ENCODE measurements at regions not wholly inside any gene's neighbourhood (a gene's known extent, or its start where the extent isn't known, plus 50 kb on each side); places are given as distances from the start of the nearest gene placed in this dataset.
"Not testable (repeated sequence)": the region's sequence is repeated elsewhere in the genome, so short reads cannot be mapped to it uniquely, and the experiment has no call there.

GRCh38 chr6:131336596-131336995, 201.3 kb downstream of the AKAP7 start:
- DNase-seq: no peak

DNA sequence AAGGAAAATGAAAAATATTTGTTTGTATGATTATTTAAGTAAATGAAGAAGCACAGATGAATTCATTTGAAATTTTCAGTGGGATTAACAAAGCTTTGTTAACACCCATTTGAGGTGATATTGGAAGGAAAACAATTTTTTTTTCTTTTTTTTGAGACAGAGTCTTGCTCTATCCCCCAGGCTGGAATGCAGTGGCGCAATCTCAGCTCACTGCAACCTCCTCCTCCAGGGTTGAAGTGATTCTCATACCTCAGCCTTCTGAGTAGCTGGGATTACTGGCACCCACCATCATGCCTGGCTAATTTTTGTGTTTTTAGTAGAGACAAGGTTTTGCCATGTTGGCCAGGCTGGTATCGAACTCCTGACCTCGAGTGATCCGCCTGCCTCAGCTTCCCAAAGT, 211.6 kb downstream of the AKAP7 start:
- not testable (repeated sequence) for DNase-seq

GRCh38 chr6:131348572-131348971, 213.3 kb downstream of the AKAP7 start:
- no peak for DNase-seq

DNA sequence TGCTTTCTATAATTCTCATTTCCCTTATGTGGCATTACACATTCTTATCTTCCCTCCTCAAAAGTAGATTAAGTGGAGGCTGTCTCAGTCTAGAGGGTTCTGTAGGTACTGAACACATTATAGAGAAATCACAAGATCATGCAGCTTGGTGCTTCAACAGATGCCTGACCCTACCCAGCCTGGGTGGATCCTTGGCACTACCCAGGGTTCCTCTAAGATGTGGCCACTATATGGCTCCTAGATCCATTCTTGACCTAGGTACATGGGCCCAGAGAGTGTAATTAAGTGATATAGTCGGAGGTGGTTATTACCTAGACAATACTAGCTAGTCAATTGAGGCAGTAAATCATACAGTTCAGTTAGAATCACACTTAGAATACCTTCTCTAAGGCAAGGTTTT, 213.9 kb downstream of the AKAP7 start:
- no peak for DNase-seq

DNA sequence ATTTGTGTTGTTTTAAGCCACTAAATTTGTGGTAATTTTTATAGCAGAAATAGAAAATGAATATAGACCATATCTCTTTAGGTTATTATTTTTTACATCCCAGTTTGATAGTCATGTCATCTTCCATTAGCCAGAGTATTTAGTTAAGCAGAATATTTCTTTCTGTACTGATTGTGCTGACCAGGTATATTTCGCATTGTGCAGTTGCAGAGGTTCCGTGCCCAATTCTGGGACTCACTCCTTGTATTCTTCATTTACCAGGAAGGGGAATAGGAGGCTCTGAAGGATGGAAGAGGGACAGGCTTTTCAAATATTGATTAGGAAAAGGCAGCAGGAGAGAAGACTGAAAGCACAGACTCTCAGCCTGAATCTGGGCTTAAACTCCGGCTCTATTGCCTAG, 217.8 kb downstream of the AKAP7 start:
- DNase-seq: no peak

DNA sequence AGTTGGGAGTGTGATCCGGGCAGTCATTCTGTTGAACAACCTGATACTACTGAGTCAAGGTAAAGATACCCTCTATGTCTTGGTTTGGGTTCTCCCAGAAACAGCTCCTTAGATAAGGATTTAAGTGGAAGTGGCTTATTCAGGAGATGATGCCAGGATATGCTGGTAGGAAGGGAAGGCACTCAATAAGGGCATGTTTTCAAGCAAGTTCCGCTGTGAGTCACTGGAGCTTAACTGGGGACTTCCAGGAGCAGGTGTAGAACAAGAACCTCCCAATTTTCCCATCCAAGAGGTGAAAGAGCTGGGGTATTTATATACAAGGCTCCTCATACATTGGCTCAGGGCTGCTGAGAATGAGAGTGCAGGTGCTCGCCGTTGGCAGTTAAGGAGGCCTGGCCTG, 218.6 kb downstream of the AKAP7 start:
- DNase-seq: no peak

DNA sequence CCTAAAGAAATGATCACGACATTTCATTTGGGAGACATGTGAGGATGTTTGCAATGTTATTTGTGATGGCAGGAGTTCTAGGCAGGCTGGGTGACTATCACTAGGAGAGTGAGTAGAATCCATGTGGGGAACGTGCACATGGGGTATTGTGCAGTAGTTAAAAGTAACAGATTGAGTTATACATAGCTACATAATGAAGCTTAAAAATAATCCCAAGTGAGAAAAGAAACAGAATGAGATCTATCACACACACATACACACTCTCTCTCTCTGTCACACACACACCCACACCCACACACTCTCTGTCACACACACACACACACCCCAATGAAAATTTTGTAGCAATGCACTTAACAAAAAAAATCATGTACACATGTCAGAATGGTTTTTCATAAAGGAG, 218.7 kb upstream of the ARG1 start:
- no peak for DNase-seq

DNA sequence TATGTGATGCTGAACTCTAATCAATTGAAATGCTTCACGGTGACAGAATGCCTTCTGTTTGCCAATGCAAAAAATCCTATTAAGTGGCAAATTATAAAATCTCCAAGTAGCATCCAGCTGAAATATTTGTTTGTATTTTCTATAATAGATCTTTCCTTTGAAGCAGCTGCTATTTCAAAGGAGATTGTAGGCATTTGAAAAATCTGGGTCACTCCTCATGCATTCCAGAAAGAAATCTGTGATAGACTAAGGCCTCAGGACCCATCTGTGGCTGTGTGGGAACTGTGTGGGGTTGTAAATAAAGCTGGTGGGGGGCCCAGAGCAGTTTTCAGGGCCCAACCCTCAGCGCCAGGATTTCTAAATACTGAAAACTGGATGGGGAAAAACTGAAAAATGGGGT, 216.9 kb upstream of the ARG1 start:
- DNase-seq: no peak

- DNase-seq: no peak
Measured at GRCh38 chr6:131357501-131357900, 215.5 kb upstream of the ARG1 start.

DNA sequence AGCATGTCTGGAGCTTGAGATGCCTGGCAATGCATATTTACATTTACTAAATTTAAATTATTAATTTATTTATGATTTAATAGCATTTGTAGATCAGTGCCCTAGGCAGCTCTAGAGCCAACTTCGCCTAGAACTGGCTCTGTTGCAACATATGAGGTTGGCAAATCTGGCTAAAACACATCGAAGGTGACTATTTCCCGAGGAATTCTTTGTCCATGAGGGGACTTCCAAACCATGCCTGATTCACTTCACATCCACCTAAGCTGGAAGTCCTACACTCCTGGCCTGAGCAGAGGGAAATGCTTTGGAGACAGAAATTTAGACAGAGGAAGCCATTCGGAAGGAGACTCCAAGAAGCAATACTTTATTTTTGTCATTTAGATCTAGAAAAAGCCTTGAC, 211.0 kb upstream of the ARG1 start:
- DNase-seq: no peak

DNA sequence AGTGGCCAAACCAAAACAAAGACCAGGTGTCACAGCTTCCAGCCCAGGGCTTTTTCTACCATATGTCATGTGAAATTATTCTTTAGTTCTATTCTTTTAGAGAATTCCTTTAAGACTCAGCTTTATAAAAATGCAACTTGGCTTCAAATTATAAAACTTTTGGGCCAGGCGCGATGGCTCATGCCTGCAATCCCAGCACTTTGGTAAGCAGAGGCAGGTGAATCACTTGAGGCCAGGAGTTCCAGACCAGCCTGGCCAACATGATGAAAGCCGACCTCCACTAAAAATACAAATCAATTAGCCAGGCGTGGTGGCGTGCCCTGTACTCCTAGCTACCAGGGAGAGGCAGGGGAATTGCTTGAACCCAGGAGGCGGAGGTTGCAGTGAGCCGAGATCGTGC, 210.3 kb upstream of the ARG1 start:
- DNase-seq: no peak

GRCh38 chr6:131363947-131364834, 208.8 kb upstream of the ARG1 start:
- no peak for DNase-seq

DNA sequence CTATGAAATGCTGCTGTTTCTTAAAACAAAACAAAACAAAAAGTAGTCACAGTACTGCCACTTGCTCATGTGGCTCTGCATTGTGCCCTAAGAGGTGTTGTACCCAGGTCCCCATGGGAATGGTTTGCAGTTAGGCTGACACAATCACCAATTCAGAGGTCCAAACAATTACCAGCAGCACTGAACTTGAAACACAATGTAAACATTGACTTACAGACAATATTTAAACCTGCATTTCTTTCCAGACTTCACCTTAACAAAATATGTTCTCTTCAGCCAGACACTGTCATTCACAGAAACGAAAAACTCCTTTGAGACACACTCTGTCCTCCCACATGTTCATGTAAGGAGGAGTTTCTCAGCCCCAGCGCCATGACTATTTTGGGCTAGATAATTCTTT, 206.8 kb upstream of the ARG1 start:
- DNase-seq: no peak

DNA sequence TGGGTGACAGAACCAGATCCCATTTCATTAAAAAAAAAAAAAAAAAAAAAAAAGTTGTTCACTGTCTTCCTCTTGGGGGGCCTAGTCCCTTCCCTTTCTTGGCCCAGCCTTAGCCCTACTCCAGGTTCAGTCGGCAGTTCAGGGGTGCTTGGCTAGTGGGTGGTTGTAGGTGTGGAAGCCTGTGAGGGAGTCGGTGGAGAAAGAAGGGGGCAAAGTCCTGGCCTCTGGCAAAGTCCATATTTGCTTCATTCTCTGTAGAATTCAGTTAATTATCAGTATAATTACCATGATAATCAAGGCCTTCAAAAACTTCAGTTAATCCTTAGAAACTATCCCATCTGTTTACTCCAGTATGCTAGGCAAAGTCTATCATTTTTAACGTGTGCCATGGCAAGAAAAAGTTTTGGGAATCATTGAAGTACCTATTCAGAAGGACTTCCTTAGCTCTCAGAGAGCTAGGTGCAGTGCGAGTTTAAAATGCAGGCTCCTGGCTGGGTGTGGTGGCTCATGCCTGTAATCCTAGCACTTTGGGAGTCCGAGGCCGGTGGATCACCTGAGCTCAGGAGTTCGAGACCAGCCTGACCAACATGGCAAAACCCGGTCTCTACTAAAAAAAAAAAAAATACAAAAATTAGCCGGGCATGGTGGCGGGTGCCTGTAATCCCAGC, 205.7 kb upstream of the ARG1 start:
- DNase-seq: no peak

GRCh38 chr6:131368198-131368911, 204.7 kb upstream of the ARG1 start:
- peak; percentile 56 to 68 for DNase-seq

DNA sequence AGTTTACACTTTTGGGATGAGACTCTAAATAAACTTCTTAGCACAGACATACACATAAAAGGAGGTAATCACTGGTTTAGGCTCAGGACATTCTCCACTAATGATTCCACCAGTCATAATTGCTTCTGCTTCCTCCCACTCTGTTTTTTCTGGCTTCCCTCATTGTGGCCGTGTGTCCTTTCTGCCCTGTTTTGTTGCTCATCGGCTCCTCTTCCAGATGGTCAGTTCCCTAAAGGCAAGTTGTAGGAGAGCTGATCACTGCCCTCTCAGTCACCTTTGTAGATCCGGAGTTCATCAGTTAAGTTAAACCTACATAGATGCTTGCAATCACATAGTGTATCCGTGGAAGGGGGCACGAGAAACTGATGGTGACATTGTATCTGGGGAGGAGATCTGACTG, 200.5 kb upstream of the ARG1 start:
- no peak for DNase-seq

DNA sequence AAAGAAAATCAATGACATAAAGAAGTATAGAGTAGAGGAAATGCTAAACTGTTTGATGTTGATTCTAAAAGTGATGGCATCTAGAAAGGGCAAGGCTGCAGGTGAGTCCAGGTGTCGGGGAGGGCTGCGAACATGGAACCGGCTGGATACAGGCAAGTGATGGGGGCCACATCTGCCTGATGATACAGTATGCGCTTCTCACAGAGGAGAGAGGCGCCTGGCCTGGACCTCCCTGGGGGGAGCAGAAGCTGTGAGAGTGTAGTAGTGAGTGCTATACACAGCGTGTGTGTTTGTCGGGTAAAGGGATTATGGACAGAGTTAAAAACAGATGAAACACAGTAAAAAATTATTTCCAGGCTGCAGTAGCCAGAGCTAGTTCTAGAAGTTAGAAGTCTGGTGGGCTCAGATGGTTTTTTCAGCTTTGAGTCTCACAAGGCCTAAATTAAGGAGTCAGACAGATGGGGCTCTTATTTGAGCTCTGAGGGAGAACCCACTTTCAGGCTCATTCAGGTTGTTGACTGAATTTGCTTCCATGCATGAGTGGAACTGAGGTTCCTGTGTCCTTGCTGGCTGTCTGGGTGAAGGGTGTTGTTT, 195.8 kb upstream of the ARG1 start:
- DNase-seq: no peak

- DNase-seq: no peak
Measured at GRCh38 chr6:131378874-131379273, 194.2 kb upstream of the ARG1 start.

- no peak for DNase-seq
Measured at GRCh38 chr6:131379948-131380347, 193.1 kb upstream of the ARG1 start.

- no peak for DNase-seq
Measured at GRCh38 chr6:131381052-131381708, 191.8 kb upstream of the ARG1 start.

- DNase-seq: no peak
Measured at GRCh38 chr6:131381709-131382093, 191.3 kb upstream of the ARG1 start.

DNA sequence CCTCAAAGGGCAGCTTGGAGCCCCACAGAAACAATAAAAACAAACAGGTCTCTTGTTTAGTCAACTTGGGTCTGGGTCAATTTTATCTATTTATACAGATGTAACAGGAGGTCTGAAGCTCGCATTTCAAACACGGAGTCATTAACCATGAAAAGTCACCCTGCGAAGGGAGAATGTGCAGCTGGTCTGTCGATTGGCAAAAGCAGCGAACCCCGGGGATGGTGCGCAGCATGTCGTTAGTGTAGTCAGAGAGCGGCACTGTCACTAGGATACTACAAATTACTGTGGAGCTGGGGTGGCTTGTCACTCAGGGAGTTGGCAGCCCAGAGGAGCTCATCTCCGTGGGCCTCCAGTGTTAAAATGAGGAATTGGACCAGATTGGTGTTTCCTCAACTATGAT, 190.4 kb upstream of the ARG1 start:
- no peak for DNase-seq
